GM12873 (cell line): ENCODE measurements at regions not wholly inside any gene's neighbourhood (a gene's known extent, or its start where the extent isn't known, plus 50 kb on each side); places are given as distances from the start of the nearest gene placed in this dataset.

Experiments used
- TF ChIP-seq, protein P1 (sequence below): IDR thresholded peaks from 2 replicates; pipeline ENCODE4 v1.5.1; 2012; ENCODE audit warnings: low read depth, mild to moderate bottlenecking, moderate library complexity, low read length, control low read depth; ENCODE audit not compliant: insufficient read depth; ENCODE audit errors: missing control alignments

DNA sequence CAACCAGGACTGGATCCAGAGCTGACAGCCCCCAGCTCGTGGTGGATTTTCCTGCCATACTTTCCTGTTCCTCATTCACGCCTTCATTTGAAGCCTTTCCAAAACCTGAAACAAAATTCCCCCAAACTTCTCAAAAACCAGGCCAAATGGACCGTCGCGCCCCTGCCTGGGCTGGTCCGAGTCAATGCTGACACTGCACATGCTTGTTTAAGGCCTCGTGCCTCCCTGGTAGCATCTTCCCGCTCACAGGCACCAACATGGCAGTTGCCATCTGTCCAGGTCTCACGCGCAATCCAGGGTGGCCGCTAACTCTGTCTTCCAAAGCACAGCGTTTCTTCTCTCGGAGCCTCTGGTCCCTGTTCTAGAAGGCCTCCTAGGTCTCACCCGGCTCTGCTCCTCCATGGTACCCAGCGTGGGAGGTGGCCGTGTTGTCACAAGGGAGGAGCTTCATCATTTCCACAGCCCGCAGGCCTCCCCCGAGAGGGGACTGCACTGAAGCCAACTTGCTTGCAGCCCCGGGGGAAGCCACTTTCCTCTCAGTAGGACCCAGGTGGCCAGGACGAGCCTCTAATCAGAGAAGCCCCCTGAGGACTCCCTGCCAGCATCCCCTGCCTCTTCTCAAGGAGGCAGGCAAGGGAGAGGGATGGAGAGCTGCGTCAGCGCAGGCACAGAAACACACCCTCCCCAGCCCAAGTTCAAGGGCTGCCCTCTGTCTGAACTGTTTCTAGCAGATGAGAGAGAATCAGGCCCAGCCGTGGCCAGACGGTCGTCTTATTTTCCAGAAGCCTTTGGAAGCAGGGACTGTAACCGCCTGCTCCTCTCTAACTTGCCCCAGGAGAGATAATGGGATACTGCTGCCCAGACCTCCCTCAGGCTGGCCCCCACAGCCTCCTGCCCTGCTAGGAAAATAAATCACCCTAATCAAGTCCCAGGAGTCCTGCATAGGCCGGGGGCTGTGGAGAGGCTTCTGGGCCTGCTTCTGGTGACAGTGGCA is 152.8 kb upstream of the TLE3 start:
- TF ChIP-seq, protein P1, sequence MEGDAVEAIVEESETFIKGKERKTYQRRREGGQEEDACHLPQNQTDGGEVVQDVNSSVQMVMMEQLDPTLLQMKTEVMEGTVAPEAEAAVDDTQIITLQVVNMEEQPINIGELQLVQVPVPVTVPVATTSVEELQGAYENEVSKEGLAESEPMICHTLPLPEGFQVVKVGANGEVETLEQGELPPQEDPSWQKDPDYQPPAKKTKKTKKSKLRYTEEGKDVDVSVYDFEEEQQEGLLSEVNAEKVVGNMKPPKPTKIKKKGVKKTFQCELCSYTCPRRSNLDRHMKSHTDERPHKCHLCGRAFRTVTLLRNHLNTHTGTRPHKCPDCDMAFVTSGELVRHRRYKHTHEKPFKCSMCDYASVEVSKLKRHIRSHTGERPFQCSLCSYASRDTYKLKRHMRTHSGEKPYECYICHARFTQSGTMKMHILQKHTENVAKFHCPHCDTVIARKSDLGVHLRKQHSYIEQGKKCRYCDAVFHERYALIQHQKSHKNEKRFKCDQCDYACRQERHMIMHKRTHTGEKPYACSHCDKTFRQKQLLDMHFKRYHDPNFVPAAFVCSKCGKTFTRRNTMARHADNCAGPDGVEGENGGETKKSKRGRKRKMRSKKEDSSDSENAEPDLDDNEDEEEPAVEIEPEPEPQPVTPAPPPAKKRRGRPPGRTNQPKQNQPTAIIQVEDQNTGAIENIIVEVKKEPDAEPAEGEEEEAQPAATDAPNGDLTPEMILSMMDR, result no peak

DNA sequence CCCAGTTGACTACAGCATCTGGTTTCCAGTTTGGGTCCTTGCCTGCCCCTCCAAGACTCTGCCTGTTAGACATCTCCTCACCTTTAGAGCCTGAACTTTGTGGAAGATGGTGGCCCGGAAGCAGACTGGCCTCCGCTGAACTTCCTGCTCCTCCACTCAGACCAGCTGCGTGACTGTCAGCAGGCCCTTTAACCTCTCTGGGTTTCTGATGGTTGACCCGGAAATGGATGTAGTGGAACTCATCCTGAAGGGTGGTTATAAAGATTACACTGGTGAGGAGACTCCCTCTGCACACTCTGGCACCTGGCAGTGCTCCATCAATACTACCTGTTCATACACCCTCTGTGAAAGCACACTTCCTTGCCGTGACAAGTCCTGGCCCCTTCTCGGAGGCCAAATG is 151.9 kb upstream of the TLE3 start:
- TF ChIP-seq, protein P1, result no peak

DNA sequence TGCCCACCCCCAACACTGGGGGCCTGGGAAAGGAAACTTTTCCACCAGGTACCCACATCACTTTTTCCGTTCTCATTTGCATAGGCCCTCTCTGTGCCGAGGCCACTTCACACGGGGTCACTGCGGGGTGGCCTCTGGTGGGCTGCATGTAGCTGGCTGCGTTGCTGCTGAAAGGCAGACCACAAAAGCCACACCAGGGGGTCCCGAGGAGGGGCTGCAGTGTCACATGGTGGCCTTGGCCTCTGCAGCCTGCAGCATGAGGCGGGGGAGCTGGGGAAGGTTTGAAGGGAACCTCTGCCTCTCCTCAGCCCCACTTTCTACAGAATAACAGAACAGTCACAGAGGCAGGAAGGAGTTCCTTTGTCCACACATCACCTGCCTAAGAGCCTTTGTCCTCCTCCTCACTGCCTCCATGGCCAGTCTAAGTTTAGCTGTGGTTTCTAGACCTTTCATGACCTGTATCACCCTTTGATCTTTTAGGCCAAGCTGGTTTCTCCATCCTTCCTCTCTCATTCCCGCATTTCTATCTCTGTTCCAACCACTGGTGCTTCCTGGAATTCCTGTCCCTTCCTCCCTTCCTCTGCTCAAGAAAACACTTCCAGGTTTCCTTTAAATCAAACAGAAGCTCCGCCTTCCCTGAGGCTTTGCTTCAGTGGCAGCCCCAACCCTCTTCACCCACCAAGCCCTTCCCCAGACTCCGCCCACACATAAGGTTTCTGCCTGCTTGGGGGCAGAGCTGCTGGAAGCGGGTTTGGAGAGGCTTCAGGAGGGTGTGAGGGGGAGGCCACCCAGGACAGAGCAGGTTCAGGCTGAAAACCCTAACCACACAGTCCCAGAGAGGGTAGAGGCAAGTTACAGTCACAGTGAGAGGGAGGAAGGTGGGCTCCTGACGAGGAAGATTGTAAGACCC is 150.7 kb upstream of the TLE3 start:
- TF ChIP-seq, protein P1, result no peak

DNA sequence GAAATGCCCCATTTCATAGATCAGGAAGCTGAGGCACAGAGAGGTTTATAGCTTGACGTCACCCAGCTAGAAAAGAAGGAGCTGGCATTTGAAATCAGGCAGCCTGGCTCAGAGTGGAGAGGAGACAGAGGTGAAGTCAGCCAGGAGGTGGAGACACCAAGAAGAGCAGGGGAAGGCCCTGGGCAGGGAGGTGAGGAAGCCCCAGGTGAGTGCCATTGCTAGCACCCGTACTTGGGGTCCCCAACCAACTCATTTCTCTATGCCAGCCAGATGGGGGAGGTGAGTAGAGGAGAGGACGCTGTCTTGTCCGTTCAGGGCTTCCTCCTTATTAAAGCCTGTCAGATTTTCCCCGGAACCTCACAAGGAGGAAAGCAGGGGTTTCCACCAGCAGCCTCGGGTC is 149.6 kb upstream of the TLE3 start:
- TF ChIP-seq, protein P1, result peak; percentile 10

DNA sequence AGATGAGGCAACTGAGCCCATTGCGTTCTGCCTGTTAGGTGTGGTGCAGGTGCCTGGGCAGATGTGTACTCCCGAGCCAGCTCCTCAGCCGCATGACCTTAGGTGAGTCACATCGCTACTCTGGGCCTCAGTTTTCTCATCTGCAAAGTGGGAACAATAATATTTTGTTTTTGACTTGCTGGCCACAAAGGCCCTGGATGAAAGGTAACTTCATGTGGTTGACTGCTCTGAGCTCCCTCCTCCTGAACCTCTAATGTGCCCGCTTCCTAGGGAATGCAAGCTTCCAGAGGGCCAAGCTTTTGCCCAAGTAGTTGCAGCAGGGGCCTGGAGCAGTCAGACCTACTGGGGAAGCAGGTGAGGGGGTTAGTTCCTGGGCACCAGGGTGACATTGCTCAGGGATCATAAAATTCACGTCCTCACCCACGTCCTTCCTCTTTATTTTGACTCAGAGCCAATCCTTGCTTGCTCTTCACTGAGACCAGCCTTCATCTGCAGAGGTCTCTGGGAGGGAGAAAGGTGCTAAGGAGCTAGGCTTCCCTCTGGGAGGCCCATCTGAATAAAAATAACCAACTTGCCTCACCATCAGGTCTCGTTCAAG is 149.0 kb upstream of the TLE3 start:
- TF ChIP-seq, protein P1, result no peak

DNA sequence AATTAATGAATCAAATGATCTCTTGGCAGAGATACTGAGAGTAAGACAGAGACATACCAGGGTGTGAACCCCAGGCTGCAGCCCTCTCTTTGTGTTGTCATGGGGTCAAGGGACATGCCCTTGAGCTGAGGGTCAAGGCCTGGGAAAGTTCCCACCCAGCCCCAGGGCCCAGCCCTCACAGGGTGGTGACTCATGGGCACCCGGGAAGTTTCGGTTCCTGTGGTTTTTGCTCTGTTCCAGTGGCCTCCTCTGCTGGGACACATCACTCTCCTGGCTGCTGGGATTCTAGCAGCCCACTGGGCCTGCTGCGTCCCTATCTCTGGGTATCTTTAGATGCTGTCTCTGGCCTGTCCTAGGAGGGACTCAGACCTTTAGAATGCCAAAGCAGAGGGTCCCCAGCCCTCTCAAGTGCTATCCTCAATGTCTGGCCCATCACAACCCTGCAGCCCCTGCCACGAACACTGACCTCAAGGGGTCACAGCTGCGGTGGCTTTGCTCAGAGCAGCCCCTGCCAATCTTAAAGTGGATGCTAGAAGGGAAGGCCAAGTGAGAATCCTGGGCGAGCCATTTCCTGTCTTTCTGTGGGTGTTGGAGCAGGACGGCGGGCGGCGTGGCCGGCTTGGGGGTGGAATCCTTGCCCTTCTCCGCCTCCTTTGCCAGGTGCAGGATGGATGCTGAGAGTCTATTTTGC is 148.4 kb upstream of the TLE3 start:
- TF ChIP-seq, protein P1, result no peak
